ENCODE measurements at regions not wholly inside any gene's neighbourhood (a gene's known extent, or its start where the extent isn't known, plus 50 kb on each side); places are given as distances from the start of the nearest gene placed in this dataset.
"Not testable (repeated sequence)": the region's sequence is repeated elsewhere in the genome, so short reads cannot be mapped to it uniquely, and the experiment has no call there.

GRCh38 chr22:11253000-11253511, 4274.9 kb upstream of the OR11H1 start:
- no peak for DNase-seq

- DNase-seq = not testable (repeated sequence)
Observed at GRCh38 chr22:11270981-11271380, 4257.0 kb upstream of the OR11H1 start.

- peak; percentile 51 for DNase-seq
Observed at GRCh38 chr22:11285116-11285838, 4242.7 kb upstream of the OR11H1 start.

- DNase-seq = not testable (repeated sequence)
Observed at GRCh38 chr22:11285839-11286205, 4242.2 kb upstream of the OR11H1 start.

- not testable (repeated sequence) for DNase-seq
Observed at GRCh38 chr22:11288246-11289220, 4239.5 kb upstream of the OR11H1 start.

- DNase-seq = not testable (repeated sequence)
Observed at GRCh38 chr22:11298126-11298893, 4229.7 kb upstream of the OR11H1 start.

- DNase-seq = not testable (repeated sequence)
Observed at GRCh38 chr22:11302427-11302826, 4225.6 kb upstream of the OR11H1 start.

- not testable (repeated sequence) for DNase-seq
Observed at GRCh38 chr22:11302904-11303303, 4225.1 kb upstream of the OR11H1 start.

- not testable (repeated sequence) for DNase-seq
Observed at GRCh38 chr22:11305179-11305578, 4222.8 kb upstream of the OR11H1 start.

GRCh38 chr22:11306933-11307518, 4221.0 kb upstream of the OR11H1 start:
- not testable (repeated sequence) for DNase-seq

GRCh38 chr22:11307998-11308397, 4220.0 kb upstream of the OR11H1 start:
- no peak for DNase-seq

GRCh38 chr22:11309777-11310176, 4218.2 kb upstream of the OR11H1 start:
- not testable (repeated sequence) for DNase-seq

- not testable (repeated sequence) for DNase-seq
Observed at GRCh38 chr22:11310647-11311046, 4217.3 kb upstream of the OR11H1 start.

- not testable (repeated sequence) for DNase-seq
Observed at GRCh38 chr22:11312640-11313039, 4215.4 kb upstream of the OR11H1 start.

GRCh38 chr22:11313040-11313759, 4214.8 kb upstream of the OR11H1 start:
- not testable (repeated sequence) for DNase-seq

- DNase-seq = not testable (repeated sequence)
Observed at GRCh38 chr22:11318633-11319032, 4209.4 kb upstream of the OR11H1 start.

GRCh38 chr22:11324439-11325037, 4203.5 kb upstream of the OR11H1 start:
- DNase-seq = not testable (repeated sequence)

- DNase-seq = no peak
Observed at GRCh38 chr22:11325767-11326166, 4202.2 kb upstream of the OR11H1 start.

- DNase-seq = not testable (repeated sequence)
Observed at GRCh38 chr22:11341387-11342068, 4186.5 kb upstream of the OR11H1 start.

GRCh38 chr22:11351181-11351580, 4176.8 kb upstream of the OR11H1 start:
- DNase-seq = not testable (repeated sequence)

All from activated CD8-positive, alpha-beta memory T cell treated with anti-CD3 and anti-CD28 coated beads for 24 hours (primary cell).